Mucosa of gallbladder (tissue), 1 donor: ENCODE measurements at regions not wholly inside any gene's neighbourhood (a gene's known extent, or its start where the extent isn't known, plus 50 kb on each side); places are given as distances from the start of the nearest gene placed in this dataset.
"Not testable (repeated sequence)": the region's sequence is repeated elsewhere in the genome, so short reads cannot be mapped to it uniquely, and the experiment has no call there.

Experiments
- DNase-seq: peaks from one replicate; pipeline ENCODE4 v3.0.0-alpha.2; 2020; ENCODE audit warnings: low spot score
- donor health status: DM: no; HTN: no; CAD: no.

- no peak for DNase-seq
Measured at GRCh38 chr2:184336688-184337087, 261.6 kb upstream of the ZNF804A start.

GRCh38 chr2:184338771-184339170, 259.6 kb upstream of the ZNF804A start:
- no peak for DNase-seq

- no peak for DNase-seq
Measured at GRCh38 chr2:184339966-184340365, 258.4 kb upstream of the ZNF804A start.

- no peak for DNase-seq
Measured at GRCh38 chr2:184346338-184346862, 251.9 kb upstream of the ZNF804A start.

GRCh38 chr2:184351126-184351525, 247.2 kb upstream of the ZNF804A start:
- DNase-seq, result no peak

GRCh38 chr2:184357033-184357432, 241.3 kb upstream of the ZNF804A start:
- no peak for DNase-seq

- DNase-seq, result no peak
Measured at GRCh38 chr2:184359379-184359778, 238.9 kb upstream of the ZNF804A start.

- no peak for DNase-seq
Measured at GRCh38 chr2:184363213-184363612, 235.1 kb upstream of the ZNF804A start.

- no peak for DNase-seq
Measured at GRCh38 chr2:184367211-184367610, 231.1 kb upstream of the ZNF804A start.

GRCh38 chr2:184369307-184369706, 229.0 kb upstream of the ZNF804A start:
- no peak for DNase-seq

GRCh38 chr2:184370954-184371353, 227.4 kb upstream of the ZNF804A start:
- no peak for DNase-seq

- no peak for DNase-seq
Measured at GRCh38 chr2:184371641-184372040, 226.7 kb upstream of the ZNF804A start.

- DNase-seq, result no peak
Measured at GRCh38 chr2:184372484-184372883, 225.8 kb upstream of the ZNF804A start.

- no peak for DNase-seq
Measured at GRCh38 chr2:184394642-184395041, 203.7 kb upstream of the ZNF804A start.

- no peak for DNase-seq
Measured at GRCh38 chr2:184402381-184402780, 195.9 kb upstream of the ZNF804A start.

GRCh38 chr2:184407041-184407630, 191.2 kb upstream of the ZNF804A start:
- not testable (repeated sequence) for DNase-seq

- no peak for DNase-seq
Measured at GRCh38 chr2:184410160-184410559, 188.2 kb upstream of the ZNF804A start.

GRCh38 chr2:184413221-184413620, 185.1 kb upstream of the ZNF804A start:
- DNase-seq, result no peak

GRCh38 chr2:184413671-184414229, 184.6 kb upstream of the ZNF804A start:
- no peak for DNase-seq

GRCh38 chr2:184416146-184416913, 182.0 kb upstream of the ZNF804A start:
- DNase-seq, result no peak

GRCh38 chr2:184419744-184420143, 178.6 kb upstream of the ZNF804A start:
- no peak for DNase-seq

GRCh38 chr2:184421456-184421855, 176.9 kb upstream of the ZNF804A start:
- not testable (repeated sequence) for DNase-seq

GRCh38 chr2:184425083-184425482, 173.2 kb upstream of the ZNF804A start:
- no peak for DNase-seq
